Keratinocyte (primary cell): ENCODE measurements at regions not wholly inside any gene's neighbourhood (a gene's known extent, or its start where the extent isn't known, plus 50 kb on each side); places are given as distances from the start of the nearest gene placed in this dataset.

Experiments
- DNase-seq: peaks from one replicate; pipeline ENCODE4 v3.0.0-alpha.2; 2011; ENCODE audit warnings: low read depth, missing footprints, low spot score
- FAIRE-seq: peaks from 2 replicates; lab custom pipeline; 2011; peaks lifted over from hg19 to GRCh38; lab: Jason Lieb, UNC
- H2AFZ ChIP-seq: 2 replicates; pipeline ENCODE4 v1.6.0; 2012; ENCODE audit warnings: low read length, control low read depth, inconsistent platforms; ENCODE audit not compliant: control insufficient read depth
- H3K27ac ChIP-seq: 2 replicates; pipeline ENCODE4 v1.5.1; 2011; ENCODE audit warnings: low read length; ENCODE audit not compliant: control insufficient read depth, insufficient read depth
- H3K27me3 ChIP-seq: 3 replicates; pipeline ENCODE4 v1.6.0; 2011; ENCODE audit warnings: low read length; ENCODE audit not compliant: control insufficient read depth, insufficient read depth; ENCODE audit errors: extremely low read depth
- H3K36me3 ChIP-seq, 2 experiments: 2 replicates in 1 of 2; 3 replicates in 1 of 2; pipeline ENCODE4 v1.5.1; 2011; ENCODE audit warnings: low read length in 2 of 2, mild to moderate bottlenecking in 1 of 2; ENCODE audit not compliant: control insufficient read depth in 2 of 2, insufficient read depth in 2 of 2; ENCODE audit errors: extremely low read depth in 1 of 2
- H3K4me1 ChIP-seq: 3 replicates; pipeline ENCODE4 v1.5.1; 2011; ENCODE audit warnings: low read length; ENCODE audit not compliant: control insufficient read depth, insufficient read depth; ENCODE audit errors: extremely low read depth
- H3K4me2 ChIP-seq: 3 replicates; pipeline ENCODE4 v1.6.0; 2011; ENCODE audit warnings: low read depth, low read length; ENCODE audit not compliant: control insufficient read depth, insufficient read depth; ENCODE audit errors: extremely low read depth
- H3K4me3 ChIP-seq, 3 experiments: fragments of 200-600 bp in 1 of 3; sonication (generic) in 1 of 3; 2 replicates in 2 of 3; 3 replicates in 1 of 3; pipeline ENCODE4 v1.5.1; 2011 to 2016; ENCODE audit warnings: low read length in 3 of 3, mild to moderate bottlenecking in 3 of 3, control low read depth in 2 of 3, inconsistent platforms in 1 of 3, low read depth in 1 of 3, mixed read lengths in 1 of 3, mixed run types in 1 of 3, moderate library complexity in 1 of 3; ENCODE audit not compliant: control insufficient read depth in 2 of 3, insufficient read depth in 2 of 3; ENCODE audit errors: extremely low read depth in 1 of 3
- H3K79me2 ChIP-seq: 2 replicates; pipeline ENCODE4 v1.6.0; 2012; ENCODE audit warnings: low read length; ENCODE audit not compliant: control insufficient read depth, insufficient read depth
- H3K9ac ChIP-seq: 3 replicates; pipeline ENCODE4 v1.6.0; 2011; ENCODE audit warnings: low read length; ENCODE audit not compliant: control insufficient read depth, insufficient read depth; ENCODE audit errors: extremely low read depth
- H3K9me1 ChIP-seq: 3 replicates; pipeline ENCODE4 v1.6.0; 2011; ENCODE audit warnings: low read length; ENCODE audit not compliant: control insufficient read depth, insufficient read depth; ENCODE audit errors: extremely low read depth
- H3K9me3 ChIP-seq: 2 replicates; pipeline ENCODE4 v1.5.1; 2012; ENCODE audit warnings: low read depth, low read length; ENCODE audit not compliant: control insufficient read depth
- H4K20me1 ChIP-seq: 3 replicates; pipeline ENCODE4 v1.6.0; 2011; ENCODE audit warnings: low read length; ENCODE audit not compliant: control insufficient read depth, insufficient read depth; ENCODE audit errors: extremely low read depth
- CTCF ChIP-seq, 3 experiments: IDR thresholded peaks in 1 of 3; conservative IDR thresholded peaks in 1 of 3; optimal IDR thresholded peaks in 1 of 3; 2 replicates in 2 of 3; 3 replicates in 1 of 3; pipeline versions ENCODE3 to v1.5.1; 2011; ENCODE audit warnings: low read length in 3 of 3, mild to moderate bottlenecking in 3 of 3, moderate library complexity in 2 of 3, control low read depth in 1 of 3, inconsistent platforms in 1 of 3; ENCODE audit not compliant: insufficient read depth in 2 of 3; ENCODE audit errors: extremely low read depth in 1 of 3
- EZH2 ChIP-seq: IDR thresholded peaks from one replicate; pipeline ENCODE4 v1.6.1; 2012; ENCODE audit warnings: inconsistent platforms, mild to moderate bottlenecking, low read length, moderate library complexity
- dilution Hi-C: fragments of 300-500 bp; cut with MboI; formaldehyde crosslinking; loops from one replicate; pipeline ENCODE4 v1.7.0; 2020; ENCODE audit warnings: low sequenced_read_pairs; ENCODE audit not compliant: extremely low pct_ligation_motif_present

- no peaks in the 10 kb centered on the region for H3K79me2 ChIP-seq
- no peaks in the 10 kb centered on the region for H3K36me3 ChIP-seq
- H3K9me1 ChIP-seq: no peaks in the 10 kb centered on the region
- peaks cover 14% of the 10 kb centered on the region for H3K4me1 ChIP-seq
- H3K4me3 ChIP-seq: no peak overlapping the region
- H4K20me1 ChIP-seq: no peaks in the 10 kb centered on the region
- H3K4me2 ChIP-seq: no peak overlapping the region
- DNase-seq: no peak
- no peaks in the 10 kb centered on the region for H3K27me3 ChIP-seq
- no peaks in the 10 kb centered on the region for H3K9me3 ChIP-seq
- H2AFZ ChIP-seq: no peak overlapping the region
- TF ChIP-seq EZH2 (no peak), CTCF (optimal IDR thresholded peaks at IDR 0.05 in 1 of 3, IDR thresholded peaks at IDR 0.05 in 1 of 3, conservative IDR thresholded peaks at IDR 0.05 in 1 of 3; ENCODE audit: extremely low read depth in 1 of 3, insufficient read depth in 2 of 3, low read length in 3 of 3) (no peak)
- no peak overlapping the region for H3K9ac ChIP-seq
- dilution Hi-C loops: no loop called here
- no peak for FAIRE-seq
- no peak overlapping the region for H3K27ac ChIP-seq
Measured at GRCh38 chr5:174526177-174526576, 198.2 kb upstream of the MSX2 start.

GRCh38 chr5:174527916-174528540, 196.4 kb upstream of the MSX2 start:
- no peak for DNase-seq
- no peak overlapping the region for H3K4me2 ChIP-seq
- no peaks in the 10 kb centered on the region for H4K20me1 ChIP-seq
- no peak overlapping the region for H2AFZ ChIP-seq
- no peak for TF ChIP-seq EZH2
- no peak for TF ChIP-seq CTCF (optimal IDR thresholded peaks at IDR 0.05 in 1 of 3, IDR thresholded peaks at IDR 0.05 in 1 of 3, conservative IDR thresholded peaks at IDR 0.05 in 1 of 3; ENCODE audit: extremely low read depth in 1 of 3, insufficient read depth in 2 of 3, low read length in 3 of 3)
- H3K27me3 ChIP-seq: no peaks in the 10 kb centered on the region
- no peak overlapping the region for H3K9ac ChIP-seq
- H3K36me3 ChIP-seq: no peaks in the 10 kb centered on the region
- peaks cover 31% of the 10 kb centered on the region for H3K4me1 ChIP-seq
- H3K79me2 ChIP-seq: no peaks in the 10 kb centered on the region
- dilution Hi-C loops: no loop called here
- FAIRE-seq: no peak
- no peaks in the 10 kb centered on the region for H3K9me3 ChIP-seq
- no peak overlapping the region for H3K4me3 ChIP-seq
- no peak overlapping the region for H3K27ac ChIP-seq
- no peaks in the 10 kb centered on the region for H3K9me1 ChIP-seq
